Head of caudate nucleus (tissue), 42 donors: ENCODE measurements at regions not wholly inside any gene's neighbourhood (a gene's known extent, or its start where the extent isn't known, plus 50 kb on each side); places are given as distances from the start of the nearest gene placed in this dataset.
"Not testable (repeated sequence)": the region's sequence is repeated elsewhere in the genome, so short reads cannot be mapped to it uniquely, and the experiment has no call there.

Experiments
- DNase-seq, 42 donors: peaks; one replicate each; pipeline versions ENCODE4 v3.0.0 to v3.0.0-alpha.2; 2020 to 2021; ENCODE audit warnings: mixed read lengths in 7 of 42
- intact Hi-C: fragments of 100-400 bp; cut with DNase I; formaldehyde crosslinking; loops from one replicate; pipeline ENCODE4 v1.15.0; 2022

GRCh38 chr3:177883957-177884356 lies 652.3 kb upstream of the KCNMB2 start:
- no peak for DNase-seq
- intact Hi-C loops: no loop called here

GRCh38 chr3:177885063-177885462 lies 651.2 kb upstream of the KCNMB2 start:
- intact Hi-C loops: no loop called here

GRCh38 chr3:177886501-177886900 lies 649.7 kb upstream of the KCNMB2 start:
- intact Hi-C loops: no loop called here
- DNase-seq: no peak

More at GRCh38 chr3:177885063-177885462, 651.2 kb upstream of the KCNMB2 start:
- no peak for DNase-seq

GRCh38 chr3:177887475-177887874 lies 648.8 kb upstream of the KCNMB2 start:
- intact Hi-C loops: no loop called here
- DNase-seq: no peak

GRCh38 chr3:177889161-177889560 lies 647.1 kb upstream of the KCNMB2 start:
- intact Hi-C loops: no loop called here
- no peak for DNase-seq

GRCh38 chr3:177889652-177890358 lies 646.4 kb upstream of the KCNMB2 start:
- no peak for DNase-seq

GRCh38 chr3:177890359-177890683 lies 645.9 kb upstream of the KCNMB2 start:
- no peak for DNase-seq
- intact Hi-C loops: no loop called here

More at GRCh38 chr3:177889652-177890358, 646.4 kb upstream of the KCNMB2 start:
- intact Hi-C loops: no loop called here

GRCh38 chr3:177891569-177891968 lies 644.7 kb upstream of the KCNMB2 start:
- intact Hi-C loops, DNase-seq: not testable (repeated sequence)

GRCh38 chr3:177893331-177893730 lies 642.9 kb upstream of the KCNMB2 start:
- intact Hi-C loops: no loop called here
- DNase-seq: no peak

- DNase-seq: no peak
- intact Hi-C loops: no loop called here
Observed at GRCh38 chr3:177894081-177894728, 642.0 kb upstream of the KCNMB2 start.

GRCh38 chr3:177898185-177898584 lies 638.1 kb upstream of the KCNMB2 start:
- DNase-seq: no peak
- intact Hi-C loops: no loop called here

- intact Hi-C loops: no loop called here
- DNase-seq: no peak
Observed at GRCh38 chr3:177899275-177900067, 636.8 kb upstream of the KCNMB2 start.

GRCh38 chr3:177902876-177903275 lies 633.4 kb upstream of the KCNMB2 start:
- intact Hi-C loops: no loop called here
- DNase-seq: no peak

- intact Hi-C loops: no loop called here
- DNase-seq: no peak
Observed at GRCh38 chr3:177904621-177905020, 631.6 kb upstream of the KCNMB2 start.

GRCh38 chr3:177905173-177906125 lies 630.8 kb upstream of the KCNMB2 start:
- intact Hi-C loops: no loop called here
- DNase-seq: peak in 10 of 42 donors; percentile 4 to 57 (median 15)

GRCh38 chr3:177906126-177906511 lies 630.1 kb upstream of the KCNMB2 start:
- DNase-seq: peak in 18 of 42 donors; percentile 5 to 66 (median 30)
- intact Hi-C loops: no loop called here

GRCh38 chr3:177906578-177907229 lies 629.5 kb upstream of the KCNMB2 start:
- intact Hi-C loops: no loop called here
- no peak for DNase-seq

GRCh38 chr3:177909530-177909929 lies 626.7 kb upstream of the KCNMB2 start:
- intact Hi-C loops, DNase-seq: not testable (repeated sequence)

GRCh38 chr3:177914224-177914623 lies 622.0 kb upstream of the KCNMB2 start:
- no peak for DNase-seq
- intact Hi-C loops: no loop called here
